ENCODE measurements at regions not wholly inside any gene's neighbourhood (a gene's known extent, or its start where the extent isn't known, plus 50 kb on each side); places are given as distances from the start of the nearest gene placed in this dataset.

DNA sequence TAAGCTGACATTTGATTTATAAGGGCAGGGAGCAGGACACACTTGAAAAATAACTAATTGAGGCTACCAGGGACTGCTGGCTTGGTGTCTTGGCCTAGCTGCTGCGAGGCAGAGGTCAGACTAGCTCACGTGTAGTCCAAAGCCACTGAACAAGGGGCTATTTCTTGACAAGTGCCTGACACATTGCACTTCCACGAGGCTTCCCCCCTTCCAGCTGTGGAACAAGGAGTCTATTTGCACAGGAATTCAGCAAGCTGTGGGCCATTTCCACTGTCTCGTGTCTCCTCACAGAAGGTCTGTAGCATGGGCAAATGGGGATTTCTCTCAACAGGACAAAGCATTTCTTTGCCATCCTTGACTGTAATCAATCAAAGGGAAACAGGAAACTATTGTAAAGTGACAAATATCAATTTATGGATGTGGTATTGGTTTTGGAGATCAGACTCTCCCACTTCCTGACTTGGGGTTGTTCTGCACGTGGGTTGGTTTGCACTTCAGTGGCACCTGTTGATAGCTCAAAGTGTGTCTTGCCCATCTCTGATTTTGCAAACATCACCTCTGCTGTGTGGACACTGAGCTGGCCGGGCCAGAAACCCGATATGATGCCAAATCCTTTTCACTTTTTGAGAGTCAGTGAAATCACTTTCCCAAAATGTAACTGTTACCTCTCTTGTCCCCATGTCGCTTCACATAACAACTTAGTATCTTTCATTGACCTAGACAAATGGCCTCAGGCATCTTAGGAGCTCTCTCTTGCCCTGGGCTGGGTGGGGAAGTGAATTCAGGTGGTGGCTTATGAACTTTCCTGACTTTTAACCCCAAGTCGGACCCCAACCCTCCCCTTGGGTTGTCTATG, 107.4 kb upstream of the MAMLD1 start:
- Histone ChIP-seq H4K20me1 (replicated peaks; ENCODE audit: control insufficient read depth, insufficient read depth, low read length) (no peaks in the 10 kb centered on the region), H3K4me2 (ENCODE audit: insufficient read depth, low read length) (no peak overlapping the region), H3K79me2 (ENCODE audit: control insufficient read depth, insufficient read depth, low read length) (no peaks in the 10 kb centered on the region), H3K9ac (ENCODE audit: insufficient read depth in 1 of 2, low read depth in 2 of 2, low read length in 2 of 2) (no peak overlapping the region), H3K9me1 (ENCODE audit: control insufficient read depth, insufficient read depth, low read length) (no peaks in the 10 kb centered on the region), H3K4me3 (no peak overlapping the region), H3K27ac (ENCODE audit: extremely low read depth, low read depth, low read length) (no peak overlapping the region), H3K36me3 (ENCODE audit: control insufficient read depth, insufficient read depth, low read length) (no peaks in the 10 kb centered on the region), H3K4me1 (replicated peaks in 1 of 2; ENCODE audit: control insufficient read depth in 2 of 2, insufficient read depth in 2 of 2, low read length in 2 of 2) (no peaks in the 10 kb centered on the region), H3K27me3 (ENCODE audit: control insufficient read depth in 2 of 2, insufficient read depth in 2 of 2, low read length in 2 of 2) (peaks cover 0 to 6% of the 10 kb centered on the region in 2 experiments; a peak in 1 of 5 replicates), H3K9me3 (replicated peaks; ENCODE audit: control insufficient read depth, insufficient read depth, low read depth, low read length) (no peaks in the 10 kb centered on the region), H2AFZ (ENCODE audit: low read depth, low read length) (no peak overlapping the region)
- 1% methylated on average over 9 of the region's 9 CpGs for WGBS (ENCODE audit: insufficient coverage, low coverage, missing lambda C conversion rate)
- no TSS peak for BruUV-seq (replicated peaks)
- in situ Hi-C loops (cut with MboI): no loop called here
- DNase-seq (ENCODE audit: extremely low read depth in 1 of 4, low spot score in 3 of 4) (no peak), ATAC-seq (no peak), FAIRE-seq (no peak)
- POLR2A ChIA-PET: no interaction called here
- no peak for TF ChIP-seq TRIM28 (IDR thresholded peaks at IDR 0.05)
- TF ChIP-seq TEAD4 (IDR thresholded peaks at IDR 0.05; ENCODE audit: low read length): no peak
- no peak for TF ChIP-seq TEAD4 (CRISPR knock-in tag; IDR thresholded peaks at IDR 0.05; ENCODE audit: borderline replicate concordance)
- TF ChIP-seq TAF1 (IDR thresholded peaks at IDR 0.05; ENCODE audit: control insufficient read depth, extremely low read depth, insufficient read depth, low read length, severe bottlenecking): no peak
- no peak for TF ChIP-seq E2F1 (CRISPR knock-in tag; IDR thresholded peaks at IDR 0.05)
- no peak for TF ChIP-seq COPS2 (conservative IDR thresholded peaks at IDR 0.05)
- intact Hi-C loops (cut with micrococcal nuclease): no loop called here
- CTCF ChIA-PET (ENCODE audit: low intra/inter-chr PET ratio): no interaction called here

Data from K562 (cell line).